HG03457 (cell line): ENCODE measurements at regions not wholly inside any gene's neighbourhood (a gene's known extent, or its start where the extent isn't known, plus 50 kb on each side); places are given as distances from the start of the nearest gene placed in this dataset.
"Not testable (repeated sequence)": the region's sequence is repeated elsewhere in the genome, so short reads cannot be mapped to it uniquely, and the experiment has no call there.

Experiments used
- ATAC-seq: cut with Tn5 transposase; IDR thresholded peaks from one replicate; pipeline ENCODE4 v1.9.1; 2021; ENCODE audit warnings: moderate number of reproducible peaks; ENCODE audit not compliant: unreplicated experiment

- no peak for ATAC-seq
Observed at GRCh38 chr7:156020566-156020965, 208.3 kb upstream of the SHH start.

GRCh38 chr7:156019776-156020565, 207.7 kb upstream of the SHH start:
- no peak for ATAC-seq

GRCh38 chr7:156019308-156019707, 207.0 kb upstream of the SHH start:
- no peak for ATAC-seq

- no peak for ATAC-seq
Observed at GRCh38 chr7:156017916-156018700, 205.8 kb upstream of the SHH start.

- ATAC-seq = no peak
Observed at GRCh38 chr7:156017431-156017830, 205.2 kb upstream of the SHH start.

GRCh38 chr7:156015237-156016020, 203.2 kb upstream of the SHH start:
- no peak for ATAC-seq

GRCh38 chr7:156014808-156015207, 202.5 kb upstream of the SHH start:
- ATAC-seq = no peak

- no peak for ATAC-seq
Observed at GRCh38 chr7:156014201-156014600, 201.9 kb upstream of the SHH start.

- ATAC-seq = no peak
Observed at GRCh38 chr7:156012412-156012811, 200.1 kb upstream of the SHH start.

- ATAC-seq = no peak
Observed at GRCh38 chr7:156009569-156009968, 197.3 kb upstream of the SHH start.

- ATAC-seq = not testable (repeated sequence)
Observed at GRCh38 chr7:156006876-156007275, 194.6 kb upstream of the SHH start.

GRCh38 chr7:156006024-156006423, 193.8 kb upstream of the SHH start:
- no peak for ATAC-seq

- no peak for ATAC-seq
Observed at GRCh38 chr7:156005202-156005691, 193.0 kb upstream of the SHH start.

GRCh38 chr7:156004265-156005201, 192.3 kb upstream of the SHH start:
- no peak for ATAC-seq

GRCh38 chr7:156003220-156004162, 191.2 kb upstream of the SHH start:
- ATAC-seq = no peak

GRCh38 chr7:156002362-156003066, 190.3 kb upstream of the SHH start:
- no peak for ATAC-seq

GRCh38 chr7:156001496-156002260, 189.4 kb upstream of the SHH start:
- no peak for ATAC-seq
